GM18498 (cell line): ENCODE measurements at regions not wholly inside any gene's neighbourhood (a gene's known extent, or its start where the extent isn't known, plus 50 kb on each side); places are given as distances from the start of the nearest gene placed in this dataset.

Experiments used
- ATAC-seq: cut with Tn5 transposase; IDR thresholded peaks from one replicate; pipeline ENCODE4 v1.9.1; 2021; ENCODE audit warnings: mild to moderate bottlenecking, moderate library complexity; ENCODE audit not compliant: unreplicated experiment

DNA sequence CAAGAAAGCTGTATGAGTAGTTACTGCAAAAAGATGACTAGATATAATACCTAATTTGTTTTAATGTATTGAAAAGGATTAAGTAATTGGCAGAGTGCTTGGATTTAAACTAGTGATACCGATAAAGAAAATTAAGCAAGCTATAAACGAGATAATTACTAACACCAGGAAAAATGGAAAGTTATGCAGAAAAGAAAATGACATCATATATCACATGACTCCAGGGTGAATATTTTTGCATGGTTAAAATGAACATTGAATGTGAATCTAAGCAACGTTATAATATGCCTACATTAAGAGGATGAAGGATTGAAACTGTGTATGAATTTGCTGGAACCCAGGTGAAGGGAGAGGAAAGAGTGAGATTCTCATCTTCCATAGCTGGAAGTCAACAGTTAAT is 644.4 kb downstream of the ADGRL2 start:
- no peak for ATAC-seq

DNA sequence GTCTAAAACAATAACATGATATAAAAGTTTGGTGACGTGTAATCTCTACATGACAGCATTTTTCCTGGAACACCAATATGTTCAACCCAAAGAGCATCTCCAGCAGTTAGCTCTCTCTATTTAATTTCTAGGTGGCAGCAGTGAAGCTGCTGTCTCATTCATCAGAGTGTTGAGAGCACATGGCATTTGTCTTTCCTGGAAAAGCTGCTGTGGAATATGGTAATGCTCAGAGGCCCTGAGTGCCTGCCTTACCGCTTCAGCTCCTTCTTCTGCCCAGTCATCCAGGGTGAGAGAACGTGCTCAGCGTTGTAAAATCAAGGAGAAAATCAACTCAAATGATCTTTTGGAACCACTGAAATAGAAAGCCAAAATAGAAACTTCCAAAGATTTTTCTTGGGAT is 640.7 kb downstream of the ADGRL2 start:
- no peak for ATAC-seq

- ATAC-seq: no peak
Measured at GRCh38 chr1:82423174-82423815, 622.6 kb downstream of the ADGRL2 start.

DNA sequence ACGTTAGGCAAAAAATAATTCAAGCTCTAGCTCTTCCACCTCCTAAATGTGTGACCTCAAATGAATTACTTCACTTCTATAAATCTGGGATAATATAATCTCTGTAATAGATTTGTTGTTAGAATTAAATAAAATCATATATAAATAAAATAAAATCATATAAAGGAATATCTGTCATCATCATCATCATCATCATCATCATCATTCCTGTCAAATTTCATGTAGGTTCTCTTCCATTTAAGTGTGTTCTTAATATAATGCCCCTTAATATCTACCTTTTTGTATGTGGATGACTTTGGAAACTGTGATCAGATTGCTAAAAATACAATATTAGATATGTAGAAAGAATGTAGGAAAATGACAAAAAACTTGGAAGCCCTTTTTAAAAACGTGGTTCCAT is 621.0 kb downstream of the ADGRL2 start:
- ATAC-seq: no peak

GRCh38 chr1:82420584-82420983 is 619.9 kb downstream of the ADGRL2 start:
- ATAC-seq: no peak

DNA sequence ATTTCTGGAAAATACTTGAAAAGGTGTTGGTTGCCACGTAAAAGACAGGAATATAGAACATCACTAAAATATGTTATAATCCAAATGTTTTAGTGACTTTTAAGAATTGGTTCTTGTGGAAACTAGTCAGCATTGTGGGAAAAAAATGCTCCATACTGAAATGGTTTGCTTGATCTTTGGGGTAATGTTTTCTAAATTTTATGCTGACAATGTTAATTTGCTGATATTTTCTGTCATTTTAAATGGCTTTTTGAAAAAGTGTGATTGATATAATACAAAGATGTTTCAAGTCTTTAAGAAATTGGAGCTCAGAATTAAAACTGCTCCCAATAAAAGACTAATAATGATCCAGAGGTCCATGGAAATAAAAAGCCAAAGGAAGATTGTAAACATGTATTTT is 610.9 kb downstream of the ADGRL2 start:
- no peak for ATAC-seq

GRCh38 chr1:82405333-82405732 is 604.6 kb downstream of the ADGRL2 start:
- no peak for ATAC-seq

GRCh38 chr1:82401116-82401515 is 600.4 kb downstream of the ADGRL2 start:
- ATAC-seq: no peak

- ATAC-seq: no peak
Measured at GRCh38 chr1:82400521-82400920, 599.8 kb downstream of the ADGRL2 start.

- ATAC-seq: no peak
Measured at GRCh38 chr1:82399093-82399492, 598.4 kb downstream of the ADGRL2 start.

DNA sequence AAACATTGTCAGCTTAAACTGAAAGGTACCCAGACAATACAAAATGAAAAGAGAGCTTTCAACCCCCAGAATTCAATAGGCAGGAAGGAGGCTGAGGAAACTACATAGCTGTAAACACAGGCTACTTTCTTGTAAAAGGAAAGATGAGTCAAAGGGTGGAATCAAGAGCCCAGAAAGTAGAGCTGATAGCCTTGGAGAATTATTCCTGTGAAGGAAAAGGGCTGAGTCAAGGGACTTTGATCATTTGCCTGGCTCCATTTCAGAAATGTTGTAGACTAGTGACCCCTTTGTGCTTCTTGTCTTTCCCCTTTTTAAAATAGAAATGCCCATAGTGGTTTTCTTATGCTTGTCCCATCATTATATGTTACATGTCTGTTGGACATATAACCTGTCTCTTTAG is 597.6 kb downstream of the ADGRL2 start:
- ATAC-seq: no peak

DNA sequence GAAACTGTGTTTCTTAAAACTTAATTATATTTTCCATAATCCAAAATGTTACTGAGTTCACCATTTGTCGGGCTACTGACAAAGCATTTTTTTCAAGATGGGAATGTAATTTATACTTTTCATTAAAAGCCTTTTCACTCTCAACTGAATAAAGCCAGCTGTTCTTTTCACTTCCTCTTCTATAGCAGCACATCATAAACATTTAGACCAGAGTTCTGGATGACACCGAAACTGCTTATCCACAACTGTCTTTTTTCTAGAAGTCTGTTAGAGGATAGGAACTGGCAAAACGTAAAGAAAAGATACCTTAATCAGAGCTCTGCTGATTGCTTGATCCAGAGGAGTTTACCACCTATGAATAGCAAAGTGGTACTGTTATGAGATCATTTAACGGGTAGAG is 594.7 kb downstream of the ADGRL2 start:
- ATAC-seq: no peak

DNA sequence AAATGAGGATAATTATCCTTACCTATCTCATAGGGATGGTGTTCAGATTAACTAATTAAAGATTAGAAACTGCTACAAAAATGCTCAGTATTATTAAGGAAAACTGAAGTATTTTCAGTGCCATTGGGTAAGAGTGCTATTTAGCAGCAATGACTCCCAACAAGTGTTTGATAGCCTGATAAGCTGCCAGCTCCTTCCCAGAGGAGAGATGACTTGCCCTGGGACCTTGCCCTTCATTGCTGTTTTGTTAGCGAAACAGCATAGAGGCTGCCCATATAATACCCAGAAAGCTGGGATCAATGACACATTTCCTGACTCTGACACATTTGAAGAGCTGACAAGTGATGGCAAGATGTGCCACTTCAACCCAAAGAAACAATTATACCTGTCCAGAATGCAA is 592.2 kb downstream of the ADGRL2 start:
- no peak for ATAC-seq

DNA sequence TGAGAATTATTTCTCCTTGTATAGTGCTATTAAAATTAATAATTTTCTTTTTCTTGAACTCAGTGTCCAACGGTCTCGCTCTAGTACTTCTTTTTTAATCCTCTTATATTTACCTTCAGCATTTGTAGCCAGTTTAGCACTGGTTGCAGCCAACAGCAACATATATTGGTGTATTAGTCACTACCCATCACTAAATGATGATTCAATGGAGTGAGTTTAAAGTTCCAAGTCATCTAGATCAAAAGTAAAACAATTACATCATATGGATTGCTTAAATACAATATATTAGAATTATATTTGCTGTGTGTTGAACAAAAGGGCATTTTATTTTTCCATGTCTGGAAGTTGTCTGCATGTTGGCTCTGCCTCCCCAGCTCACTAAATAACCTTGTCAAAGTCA is 591.8 kb downstream of the ADGRL2 start:
- no peak for ATAC-seq

DNA sequence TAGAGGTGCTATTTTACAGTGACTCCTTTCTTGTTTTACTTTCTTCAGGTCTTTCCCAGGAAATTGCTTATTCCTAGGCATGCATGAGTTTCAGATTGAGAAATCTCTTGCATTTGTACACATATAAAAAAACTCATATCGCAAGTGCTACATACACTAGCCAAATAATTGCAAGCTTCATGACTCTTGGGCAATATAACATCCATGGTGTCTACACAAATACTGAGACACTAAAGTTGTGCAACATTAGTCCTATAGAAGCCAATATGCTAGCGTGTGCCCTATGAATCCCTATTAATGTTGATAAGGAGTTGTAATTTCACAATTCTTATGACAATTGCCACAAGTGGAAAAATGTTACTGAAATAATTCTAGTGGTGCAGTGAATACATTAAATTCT is 591.0 kb downstream of the ADGRL2 start:
- ATAC-seq: no peak

GRCh38 chr1:82390627-82391026 is 589.9 kb downstream of the ADGRL2 start:
- ATAC-seq: no peak

- no peak for ATAC-seq
Measured at GRCh38 chr1:82388679-82389078, 587.9 kb downstream of the ADGRL2 start.

DNA sequence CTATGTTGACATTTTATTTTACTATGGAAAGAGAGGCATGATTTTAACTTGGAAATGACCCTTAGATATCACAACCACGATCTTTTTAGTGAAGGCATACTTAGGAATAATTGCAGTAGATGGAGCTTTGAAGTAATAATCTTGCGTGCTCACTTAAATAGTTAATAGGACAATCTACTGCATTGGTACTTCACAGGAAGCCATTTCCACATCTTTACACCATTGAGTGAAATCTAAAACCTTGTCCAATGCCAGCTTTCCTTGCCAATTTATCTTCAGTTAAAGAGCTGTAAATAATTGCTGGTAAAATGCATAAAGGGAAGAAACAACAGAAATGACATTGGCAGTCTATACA is 586.3 kb downstream of the ADGRL2 start:
- no peak for ATAC-seq

GRCh38 chr1:82386365-82387011 is 585.8 kb downstream of the ADGRL2 start:
- no peak for ATAC-seq

DNA sequence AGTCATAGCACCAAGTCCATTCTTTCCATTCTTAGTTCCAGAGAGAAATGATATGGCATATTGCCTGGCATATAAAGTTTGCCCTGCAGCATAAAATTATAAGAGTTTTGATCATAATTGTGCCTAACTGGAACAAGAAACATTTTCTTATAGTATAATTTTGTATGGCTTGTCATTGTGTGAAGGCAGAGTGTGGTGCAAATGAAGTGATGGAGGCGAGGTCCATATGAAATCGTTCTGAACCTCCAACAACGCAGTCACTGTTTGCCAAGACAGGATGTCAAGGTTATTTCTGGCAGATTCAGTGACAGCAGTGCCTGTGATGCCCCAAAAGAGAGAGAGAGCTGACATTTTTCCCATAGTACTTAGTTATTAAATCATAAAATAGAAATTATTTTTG is 584.0 kb downstream of the ADGRL2 start:
- no peak for ATAC-seq

DNA sequence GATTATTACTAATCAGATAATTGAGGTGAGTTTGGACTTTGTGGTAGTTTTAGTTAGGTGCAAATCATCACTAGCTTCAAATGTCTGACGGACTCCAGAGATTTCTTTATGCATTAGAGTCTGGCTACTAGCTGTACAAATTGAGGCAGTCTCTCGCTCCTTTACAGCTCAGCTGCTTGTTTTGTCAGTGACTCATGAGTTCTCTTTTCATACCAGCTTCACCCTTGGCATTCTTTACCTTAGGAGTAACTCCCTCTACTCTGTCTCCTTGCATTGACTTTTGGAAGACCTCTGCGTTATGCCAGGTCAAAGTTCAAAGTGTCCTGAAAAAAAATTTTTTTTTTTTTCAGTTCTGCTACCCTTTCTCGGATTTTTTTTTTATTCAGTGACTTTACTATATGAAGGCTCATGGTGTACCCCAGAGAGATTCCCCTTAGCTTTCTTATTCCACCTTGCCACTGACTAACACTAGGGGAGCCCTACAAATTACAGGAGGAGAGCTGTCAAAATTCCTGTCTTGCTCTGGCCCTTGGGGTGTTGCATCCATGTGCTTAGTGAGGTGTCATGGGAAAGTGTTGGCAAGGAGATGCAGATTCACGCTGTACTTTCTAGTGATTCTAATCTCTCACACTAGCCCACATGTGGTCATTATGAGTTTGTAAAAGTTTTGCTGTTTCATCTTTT is 576.6 kb downstream of the ADGRL2 start:
- no peak for ATAC-seq

DNA sequence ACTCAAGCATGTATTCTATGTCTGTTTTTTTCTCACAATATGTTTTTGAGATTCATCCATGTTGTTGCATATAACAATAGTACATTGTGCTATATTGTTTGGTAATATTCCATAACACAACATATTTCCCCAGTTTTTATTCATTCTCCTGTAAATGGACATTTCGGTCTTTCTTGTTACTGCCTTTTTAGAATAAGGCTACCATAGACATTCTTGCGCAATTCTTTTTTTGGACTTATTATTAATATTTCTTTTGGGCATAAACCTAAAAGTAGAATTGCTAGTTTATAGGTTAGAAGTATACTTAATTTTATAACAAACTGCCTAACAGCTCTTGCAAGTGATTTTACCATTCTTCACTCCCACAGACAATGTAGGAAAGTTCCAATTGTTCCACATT is 573.0 kb downstream of the ADGRL2 start:
- ATAC-seq: no peak
